ENCODE measurements at regions not wholly inside any gene's neighbourhood (a gene's known extent, or its start where the extent isn't known, plus 50 kb on each side); places are given as distances from the start of the nearest gene placed in this dataset.

- H3K36me3 ChIP-seq (ENCODE audit: control insufficient read depth in 2 of 2, extremely low read depth in 1 of 2, insufficient read depth in 2 of 2, low read length in 2 of 2) = no peaks in the 10 kb centered on the region
- ChIA-PET CTCF (interaction anchor here (0.6 to 1.0 kb wide), 3 partner anchors 20 to 480 kb away, joined by 3 to 4 read pairs (median 3); no protein-coding TSS in a partner anchor), POLR2A (no interaction called here)
- no peak overlapping the region for H3K4me3 ChIP-seq (replicated peaks in 1 of 3; ENCODE audit: insufficient read depth in 1 of 3, low read depth in 1 of 3, low read length in 3 of 3)
- intact Hi-C loops (cut with micrococcal nuclease) = no loop called here
- H3K79me2 ChIP-seq (ENCODE audit: control insufficient read depth, insufficient read depth, low read length) = no peaks in the 10 kb centered on the region
- DNase-seq (ENCODE audit: low read depth, low spot score) (no peak), FAIRE-seq (no peak)
- no peaks in the 10 kb centered on the region for H3K9me1 ChIP-seq (replicated peaks; ENCODE audit: control insufficient read depth, extremely low read depth, insufficient read depth, low read length)
- peaks cover 4 to 10% of the 10 kb centered on the region in 2 experiments for H3K27me3 ChIP-seq (ENCODE audit: control insufficient read depth in 2 of 2, insufficient read depth in 2 of 2, low read length in 2 of 2)
- TF ChIP-seq EZH2 (IDR thresholded peaks at IDR 0.05; ENCODE audit: borderline replicate concordance, low read depth, low read length, severe bottlenecking) (no peak), FOS (IDR thresholded peaks at IDR 0.05; ENCODE audit: borderline replicate concordance, insufficient read depth, low read length) (no peak), POLR2AphosphoS5 (IDR thresholded peaks at IDR 0.05; ENCODE audit: insufficient read depth, low read depth, low read length) (no peak), MYC (IDR thresholded peaks at IDR 0.05; ENCODE audit: low read depth, low read length) (no peak), POLR2A (IDR thresholded peaks at IDR 0.05; ENCODE audit: low read depth, low read length) (no peak), CTCF (IDR thresholded peaks at IDR 0.05; ENCODE audit: extremely low read depth in 1 of 2, insufficient read depth in 1 of 2, low read depth in 1 of 2, low read length in 2 of 2) (no peak)
- H3K9me3 ChIP-seq (replicated peaks; ENCODE audit: control insufficient read depth, insufficient read depth, low read length) = no peaks in the 10 kb centered on the region
- no peak overlapping the region for H3K27ac ChIP-seq (ENCODE audit: insufficient read depth, low read depth, low read length)
- BruUV-seq (replicated peaks) = no TSS peak
- H3K4me2 ChIP-seq (ENCODE audit: insufficient read depth, low read length) = no peak overlapping the region
- no peaks in the 10 kb centered on the region for H4K20me1 ChIP-seq (replicated peaks; ENCODE audit: control insufficient read depth, extremely low read depth, insufficient read depth, low read length)
- no peak overlapping the region for H2AFZ ChIP-seq (ENCODE audit: low read depth, low read length)
- no peak overlapping the region for H3K9ac ChIP-seq (replicated peaks; ENCODE audit: extremely low read depth, insufficient read depth, low read length)
- no peaks in the 10 kb centered on the region for H3K4me1 ChIP-seq (ENCODE audit: control insufficient read depth, extremely low read depth, insufficient read depth, low read length)
- dilution Hi-C loops (cut with MboI; ENCODE audit: extremely low pct_ligation_motif_present, low sequenced_read_pairs) = no loop called here
These were observed 87.5 kb downstream of the LLPH start for GRCh38 chr12:66043035-66043434.
